HL-60 (cell line): ENCODE measurements at regions not wholly inside any gene's neighbourhood (a gene's known extent, or its start where the extent isn't known, plus 50 kb on each side); places are given as distances from the start of the nearest gene placed in this dataset.

Experiments
- DNase-seq, 2 experiments: peaks; one replicate each; pipeline ENCODE4 v3.0.0-alpha.2; 2010 to 2020; ENCODE audit warnings: low read depth in 1 of 2, low spot score in 1 of 2
- H3K27ac ChIP-seq: fragments of 250-450 bp; sonication (Bioruptor Pico); replicated peaks from 2 replicates; pipeline ENCODE4 v1.5.1; 2020; ENCODE audit warnings: mild to moderate bottlenecking, moderate library complexity
- H3K27me3 ChIP-seq: fragments of 250-450 bp; sonication (Bioruptor Pico); 2 replicates; pipeline ENCODE4 v1.5.1; 2021; ENCODE audit warnings: mild to moderate bottlenecking, moderate library complexity; ENCODE audit not compliant: insufficient read depth, poor library complexity, severe bottlenecking
- H3K4me3 ChIP-seq: replicated peaks from 2 replicates; pipeline ENCODE4 v1.5.1; 2011; ENCODE audit warnings: mild to moderate bottlenecking, control low read depth, low read length; ENCODE audit not compliant: insufficient read depth
- GABPA ChIP-seq: IDR thresholded peaks from 2 replicates; pipeline ENCODE4 v1.6.1; 2012; ENCODE audit warnings: low read depth
- POLR2AphosphoS5 ChIP-seq: IDR thresholded peaks from 2 replicates; pipeline ENCODE4 v1.6.1; 2012; ENCODE audit warnings: low read depth
- SPI1 ChIP-seq: IDR thresholded peaks from 2 replicates; pipeline ENCODE4 v1.6.1; 2012; ENCODE audit warnings: low read depth, mild to moderate bottlenecking, borderline replicate concordance
- TF ChIP-seq, protein P1 (sequence below): IDR thresholded peaks from one replicate; pipeline ENCODE4 v1.5.1; 2011; ENCODE audit warnings: low read length, control low read depth, inconsistent platforms; ENCODE audit not compliant: insufficient read depth
- TF ChIP-seq, protein P2 (sequence below): IDR thresholded peaks from 2 replicates; pipeline ENCODE4 v1.6.1; 2012; ENCODE audit warnings: low read depth; ENCODE audit not compliant: insufficient replicate concordance

DNA sequence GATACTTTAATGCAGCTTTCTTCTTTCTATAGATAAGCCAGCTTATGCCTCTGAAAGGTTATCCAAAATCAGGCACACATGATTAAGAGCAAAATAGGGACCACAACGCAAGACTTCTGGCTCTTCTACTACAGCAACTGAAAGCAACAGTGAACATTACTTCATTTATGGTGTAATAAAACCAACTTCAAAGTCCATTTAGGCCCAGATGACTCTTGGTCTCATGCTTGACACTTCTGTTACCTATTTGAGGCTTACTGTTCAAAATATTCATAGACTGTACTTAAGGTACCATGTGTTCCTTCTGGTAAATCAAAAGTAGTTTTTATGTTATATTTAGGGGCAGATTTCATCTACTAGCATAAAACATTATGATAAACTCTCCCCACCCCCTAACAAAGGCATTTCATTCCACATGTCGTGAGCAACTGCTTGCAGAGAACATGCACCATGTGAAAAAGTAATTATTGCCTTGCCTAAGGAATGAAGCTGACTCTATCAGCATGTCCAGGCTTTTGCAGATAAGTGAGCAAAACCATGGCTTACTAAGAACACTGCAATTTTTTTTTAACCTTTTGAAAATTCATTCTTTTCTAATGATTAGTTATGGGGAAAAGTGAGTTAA lies 154.9 kb upstream of the ITGB1 start:
- Histone ChIP-seq H3K27me3 (no peaks in the 10 kb centered on the region), H3K4me3 (no peak overlapping the region), H3K27ac (no peak overlapping the region)
- no peak for DNase-seq
- TF ChIP-seq GABPA (no peak), POLR2AphosphoS5 (no peak), SPI1 (no peak)
- TF ChIP-seq, protein P1, sequence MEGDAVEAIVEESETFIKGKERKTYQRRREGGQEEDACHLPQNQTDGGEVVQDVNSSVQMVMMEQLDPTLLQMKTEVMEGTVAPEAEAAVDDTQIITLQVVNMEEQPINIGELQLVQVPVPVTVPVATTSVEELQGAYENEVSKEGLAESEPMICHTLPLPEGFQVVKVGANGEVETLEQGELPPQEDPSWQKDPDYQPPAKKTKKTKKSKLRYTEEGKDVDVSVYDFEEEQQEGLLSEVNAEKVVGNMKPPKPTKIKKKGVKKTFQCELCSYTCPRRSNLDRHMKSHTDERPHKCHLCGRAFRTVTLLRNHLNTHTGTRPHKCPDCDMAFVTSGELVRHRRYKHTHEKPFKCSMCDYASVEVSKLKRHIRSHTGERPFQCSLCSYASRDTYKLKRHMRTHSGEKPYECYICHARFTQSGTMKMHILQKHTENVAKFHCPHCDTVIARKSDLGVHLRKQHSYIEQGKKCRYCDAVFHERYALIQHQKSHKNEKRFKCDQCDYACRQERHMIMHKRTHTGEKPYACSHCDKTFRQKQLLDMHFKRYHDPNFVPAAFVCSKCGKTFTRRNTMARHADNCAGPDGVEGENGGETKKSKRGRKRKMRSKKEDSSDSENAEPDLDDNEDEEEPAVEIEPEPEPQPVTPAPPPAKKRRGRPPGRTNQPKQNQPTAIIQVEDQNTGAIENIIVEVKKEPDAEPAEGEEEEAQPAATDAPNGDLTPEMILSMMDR, result no peak
- TF ChIP-seq, protein P2, sequence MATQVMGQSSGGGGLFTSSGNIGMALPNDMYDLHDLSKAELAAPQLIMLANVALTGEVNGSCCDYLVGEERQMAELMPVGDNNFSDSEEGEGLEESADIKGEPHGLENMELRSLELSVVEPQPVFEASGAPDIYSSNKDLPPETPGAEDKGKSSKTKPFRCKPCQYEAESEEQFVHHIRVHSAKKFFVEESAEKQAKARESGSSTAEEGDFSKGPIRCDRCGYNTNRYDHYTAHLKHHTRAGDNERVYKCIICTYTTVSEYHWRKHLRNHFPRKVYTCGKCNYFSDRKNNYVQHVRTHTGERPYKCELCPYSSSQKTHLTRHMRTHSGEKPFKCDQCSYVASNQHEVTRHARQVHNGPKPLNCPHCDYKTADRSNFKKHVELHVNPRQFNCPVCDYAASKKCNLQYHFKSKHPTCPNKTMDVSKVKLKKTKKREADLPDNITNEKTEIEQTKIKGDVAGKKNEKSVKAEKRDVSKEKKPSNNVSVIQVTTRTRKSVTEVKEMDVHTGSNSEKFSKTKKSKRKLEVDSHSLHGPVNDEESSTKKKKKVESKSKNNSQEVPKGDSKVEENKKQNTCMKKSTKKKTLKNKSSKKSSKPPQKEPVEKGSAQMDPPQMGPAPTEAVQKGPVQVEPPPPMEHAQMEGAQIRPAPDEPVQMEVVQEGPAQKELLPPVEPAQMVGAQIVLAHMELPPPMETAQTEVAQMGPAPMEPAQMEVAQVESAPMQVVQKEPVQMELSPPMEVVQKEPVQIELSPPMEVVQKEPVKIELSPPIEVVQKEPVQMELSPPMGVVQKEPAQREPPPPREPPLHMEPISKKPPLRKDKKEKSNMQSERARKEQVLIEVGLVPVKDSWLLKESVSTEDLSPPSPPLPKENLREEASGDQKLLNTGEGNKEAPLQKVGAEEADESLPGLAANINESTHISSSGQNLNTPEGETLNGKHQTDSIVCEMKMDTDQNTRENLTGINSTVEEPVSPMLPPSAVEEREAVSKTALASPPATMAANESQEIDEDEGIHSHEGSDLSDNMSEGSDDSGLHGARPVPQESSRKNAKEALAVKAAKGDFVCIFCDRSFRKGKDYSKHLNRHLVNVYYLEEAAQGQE, result no peak

DNA sequence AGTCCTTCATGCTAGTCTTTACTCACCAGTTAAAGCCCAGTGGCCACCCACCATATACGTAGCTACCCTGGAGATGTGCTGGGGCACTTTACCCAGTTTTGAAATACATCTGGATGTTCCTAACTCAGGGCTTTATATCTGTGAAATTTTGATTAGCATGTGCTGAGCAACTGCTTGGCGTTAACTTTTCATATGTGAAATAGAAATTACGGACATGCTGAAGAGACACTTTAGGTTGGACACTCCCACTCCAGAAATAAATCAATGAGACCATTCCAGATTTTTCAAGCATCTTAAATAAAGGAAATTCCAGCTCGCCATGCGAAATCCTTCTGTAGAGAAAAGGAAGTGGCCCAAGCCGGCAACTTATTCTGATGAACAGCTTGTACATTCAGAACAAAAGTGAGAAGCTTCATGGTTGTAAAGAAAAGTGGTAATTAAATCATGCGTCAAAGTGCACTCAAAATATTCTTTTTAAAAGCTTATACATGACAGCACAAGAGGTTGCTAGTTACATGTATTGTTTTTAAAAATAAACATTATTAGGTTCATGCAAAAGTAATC lies 153.5 kb upstream of the ITGB1 start:
- Histone ChIP-seq H3K27ac (no peak overlapping the region), H3K27me3 (no peaks in the 10 kb centered on the region)

DNA sequence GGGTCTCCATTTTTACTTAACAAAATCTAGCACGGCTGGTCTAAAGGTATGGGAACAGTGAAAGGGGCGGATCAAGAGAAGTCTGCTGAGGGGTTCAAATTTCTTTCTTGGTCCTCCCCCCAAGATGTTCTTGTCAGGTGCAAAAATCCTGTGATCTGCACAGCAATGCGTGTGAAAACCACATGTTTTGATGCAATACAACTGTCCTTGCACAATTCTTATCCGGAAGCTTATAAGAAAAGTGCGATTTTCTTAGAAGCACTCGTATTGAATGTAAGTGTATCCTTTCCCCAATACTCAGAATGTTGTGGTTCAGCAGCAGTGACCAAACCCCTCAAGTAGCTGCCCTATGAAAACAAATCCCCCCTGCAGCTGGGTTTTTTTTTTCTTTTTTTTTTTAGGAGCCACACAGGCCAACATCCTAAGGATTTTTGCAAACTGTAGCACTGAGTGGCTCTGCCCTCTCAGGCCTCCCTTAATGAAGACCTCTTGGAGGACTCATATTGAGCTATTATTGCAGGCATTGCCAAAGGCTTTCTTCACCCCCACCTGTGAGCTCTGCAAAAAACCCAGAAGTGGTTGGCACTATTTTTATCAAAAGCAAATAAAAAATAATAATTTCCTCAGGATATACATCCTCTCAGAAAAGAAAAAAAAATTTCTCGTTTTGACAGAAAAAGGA lies 151.9 kb upstream of the ITGB1 start:
- no peak overlapping the region for H3K27ac ChIP-seq
- TF ChIP-seq, protein P1, result no peak
- TF ChIP-seq GABPA (no peak), SPI1 (no peak), POLR2AphosphoS5 (no peak)
- TF ChIP-seq, protein P2, result no peak
- no peaks in the 10 kb centered on the region for H3K27me3 ChIP-seq
- DNase-seq, result no peak
- no peak overlapping the region for H3K4me3 ChIP-seq

More for the DNA sequence above, 153.5 kb upstream of the ITGB1 start:
- H3K4me3 ChIP-seq, result no peak overlapping the region
- no peak for DNase-seq
- TF ChIP-seq SPI1 (no peak), GABPA (no peak), POLR2AphosphoS5 (no peak)
- TF ChIP-seq, protein P1, result no peak
- TF ChIP-seq, protein P2, result no peak
